ENCODE measurements at regions not wholly inside any gene's neighbourhood (a gene's known extent, or its start where the extent isn't known, plus 50 kb on each side); places are given as distances from the start of the nearest gene placed in this dataset.

DNA sequence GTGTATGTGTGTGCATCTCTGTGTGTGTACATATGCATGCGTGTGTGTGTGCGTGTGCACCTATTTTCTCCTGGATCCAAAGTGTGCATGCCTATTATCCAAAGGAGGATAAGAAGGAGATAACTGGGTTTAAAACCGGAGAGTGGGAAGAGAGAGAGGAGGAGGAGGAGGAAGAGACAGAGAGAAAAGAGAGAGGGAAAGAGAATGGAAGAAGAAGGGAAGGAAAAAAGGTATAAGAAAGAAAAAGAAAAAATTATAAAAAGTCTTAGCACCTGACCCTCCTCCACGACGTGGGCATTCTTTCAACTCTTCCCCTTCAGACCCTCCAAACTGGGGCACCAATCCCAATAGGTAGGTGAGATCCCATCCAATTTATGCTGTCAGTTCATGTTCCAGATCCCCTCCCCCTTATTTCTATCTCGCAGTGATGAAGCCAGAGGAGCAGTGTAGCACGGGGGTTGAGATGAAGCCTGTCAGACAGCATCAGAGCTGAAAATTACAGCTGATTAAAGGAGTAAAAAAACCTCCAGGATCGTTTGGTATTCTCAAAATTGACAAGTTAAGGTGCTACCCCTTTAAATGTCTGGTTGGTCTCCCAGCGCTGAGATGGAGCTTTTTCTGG lies 386.7 kb upstream of the ATP5MC3 start:
- no peak for DNase-seq (ENCODE audit: low read depth, low spot score)

- DNase-seq (ENCODE audit: low read depth, low spot score), result no peak
These were observed 386.0 kb upstream of the ATP5MC3 start for GRCh38 chr2:175567435-175568061.

DNA sequence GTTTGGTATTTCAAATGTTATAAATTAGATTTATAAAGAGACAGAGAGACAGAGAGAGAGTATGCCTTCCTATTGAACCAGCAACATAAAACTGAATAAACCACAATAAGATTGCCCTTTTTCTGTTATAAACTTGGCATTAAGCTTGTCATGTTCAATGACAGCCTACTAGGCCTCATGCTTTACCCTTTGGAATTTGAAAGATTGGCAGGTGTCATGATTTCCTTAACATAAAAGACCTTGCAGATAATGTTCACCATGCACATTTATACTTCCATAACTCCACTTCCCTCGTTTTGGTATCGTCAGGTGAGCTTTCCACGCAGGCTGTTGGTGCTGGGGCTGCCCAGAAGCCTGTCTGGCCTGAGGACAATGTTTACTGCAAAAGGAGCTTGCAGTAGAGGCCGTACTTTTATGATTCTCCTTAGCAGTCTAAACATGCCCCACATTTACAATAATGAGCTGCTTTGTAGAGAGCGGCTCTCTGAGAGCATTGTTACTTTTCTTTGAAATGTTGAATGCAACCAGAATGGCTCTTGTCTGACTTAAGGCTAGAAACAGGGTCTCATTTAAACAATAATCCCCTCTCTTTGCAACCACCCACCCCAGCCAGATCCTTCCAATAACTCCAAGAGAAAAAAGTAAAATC lies 379.1 kb upstream of the ATP5MC3 start:
- no peak for DNase-seq (ENCODE audit: low read depth, low spot score)

- no peak for DNase-seq (ENCODE audit: low read depth, low spot score)
These were observed 378.1 kb upstream of the ATP5MC3 start for GRCh38 chr2:175559613-175560012.

DNA sequence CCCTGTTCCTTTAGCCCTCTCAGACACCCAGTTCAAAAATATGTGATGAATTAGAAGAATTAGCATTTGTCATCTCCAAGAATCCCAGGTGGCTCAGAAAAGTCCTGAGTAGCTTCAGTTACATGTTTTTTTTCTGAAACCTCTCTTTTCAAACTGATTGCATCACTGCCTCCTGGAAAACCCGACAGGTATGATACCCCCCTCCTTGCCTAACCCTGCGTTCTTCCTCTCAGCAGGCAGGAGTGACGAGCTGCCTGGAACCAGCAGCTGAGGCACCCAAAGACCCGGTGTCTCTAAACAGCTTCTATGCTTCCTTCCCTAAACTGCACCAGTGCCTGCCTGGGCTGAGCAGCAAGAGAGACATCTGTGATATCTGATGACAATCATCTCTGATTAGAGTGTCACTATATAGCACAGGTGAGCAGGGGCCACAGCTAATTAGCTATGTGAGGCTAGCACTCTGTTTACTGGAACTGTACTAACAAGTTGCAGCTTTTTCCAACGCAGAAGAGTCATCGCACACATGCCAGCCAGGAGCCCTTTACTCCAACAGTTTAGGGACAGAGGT lies 376.4 kb upstream of the ATP5MC3 start:
- no peak for DNase-seq (ENCODE audit: low read depth, low spot score)

- DNase-seq (ENCODE audit: low read depth, low spot score), result no peak
These were observed 372.4 kb upstream of the ATP5MC3 start for GRCh38 chr2:175553910-175554309.

GRCh38 chr2:175552902-175553301 lies 371.4 kb upstream of the ATP5MC3 start:
- DNase-seq (ENCODE audit: low read depth, low spot score), result no peak

DNA sequence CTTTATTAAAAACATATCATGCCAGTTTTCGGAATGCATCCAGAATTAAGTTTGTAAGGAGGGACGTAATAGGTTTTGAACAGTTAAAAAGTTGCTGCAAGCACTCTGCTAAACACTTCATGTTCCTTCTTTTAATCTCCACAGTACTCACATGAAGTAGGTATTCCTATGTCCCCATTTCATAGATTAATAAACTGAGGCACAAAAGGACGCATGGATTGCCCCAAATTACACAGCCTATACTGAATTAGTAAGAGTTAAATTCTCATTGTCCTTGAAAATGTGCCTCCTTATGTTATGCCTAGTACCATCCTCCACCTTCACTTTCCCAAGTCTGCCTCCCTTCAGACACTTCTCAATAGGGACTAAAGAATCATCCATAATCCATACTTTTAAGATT lies 358.9 kb upstream of the ATP5MC3 start:
- DNase-seq (ENCODE audit: low read depth, low spot score), result no peak

GRCh38 chr2:175539122-175539521 lies 357.6 kb upstream of the ATP5MC3 start:
- no peak for DNase-seq (ENCODE audit: low read depth, low spot score)

GRCh38 chr2:175536059-175536458 lies 354.5 kb upstream of the ATP5MC3 start:
- DNase-seq (ENCODE audit: low read depth, low spot score), result no peak

GRCh38 chr2:175535631-175536030 lies 354.1 kb upstream of the ATP5MC3 start:
- no peak for DNase-seq (ENCODE audit: low read depth, low spot score)

- DNase-seq (ENCODE audit: low read depth, low spot score), result no peak
These were observed 344.5 kb upstream of the ATP5MC3 start for GRCh38 chr2:175525975-175526374.

DNA sequence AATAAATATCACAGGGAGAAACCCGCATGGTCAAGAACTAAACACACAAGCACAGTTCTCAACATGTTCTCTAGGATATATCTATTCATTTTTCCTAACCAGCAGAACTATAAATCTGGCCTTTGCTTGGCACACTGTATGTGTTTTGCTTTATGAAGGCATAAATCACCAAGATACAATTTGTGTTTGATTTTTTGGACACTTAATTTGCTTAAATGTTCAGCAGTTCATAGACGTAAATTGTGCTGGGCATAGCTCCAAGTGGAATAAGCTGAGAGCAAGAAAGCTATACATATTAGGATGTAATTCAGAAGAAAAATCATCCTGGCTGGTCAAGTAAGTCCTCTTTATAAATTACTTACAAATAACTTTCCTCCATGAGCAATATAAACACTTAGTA lies 341.5 kb upstream of the ATP5MC3 start:
- no peak for DNase-seq (ENCODE audit: low read depth, low spot score)

- no peak for DNase-seq (ENCODE audit: low read depth, low spot score)
These were observed 336.7 kb upstream of the ATP5MC3 start for GRCh38 chr2:175518206-175518605.

- DNase-seq (ENCODE audit: low read depth, low spot score), result no peak
These were observed 335.0 kb upstream of the ATP5MC3 start for GRCh38 chr2:175516555-175516954.

- no peak for DNase-seq (ENCODE audit: low read depth, low spot score)
These were observed 318.7 kb upstream of the ATP5MC3 start for GRCh38 chr2:175500255-175500654.

DNA sequence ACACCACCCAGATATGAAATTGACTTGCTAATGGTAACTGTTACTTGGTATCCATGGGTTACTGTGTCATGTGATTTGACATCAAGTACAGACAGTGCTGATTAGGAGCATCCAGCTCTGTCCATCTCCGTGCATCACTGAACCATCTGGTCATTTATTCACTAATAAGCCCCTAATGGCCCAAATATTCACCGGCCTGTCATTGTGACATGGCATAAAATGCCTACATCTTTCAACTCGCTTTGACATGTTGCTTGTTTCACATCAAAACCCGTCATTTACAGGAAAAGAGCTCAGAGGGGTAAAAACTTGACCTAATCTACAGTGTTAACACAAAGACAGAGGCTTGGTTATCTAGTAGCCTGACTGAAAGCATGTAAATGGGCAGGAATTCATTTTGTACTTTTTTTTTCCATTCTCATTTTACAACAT lies 308.9 kb upstream of the ATP5MC3 start:
- DNase-seq (ENCODE audit: low read depth, low spot score), result no peak

- peak; percentile 5 for DNase-seq (ENCODE audit: low read depth, low spot score)
These were observed 296.7 kb upstream of the ATP5MC3 start for GRCh38 chr2:175478096-175478768.

DNA sequence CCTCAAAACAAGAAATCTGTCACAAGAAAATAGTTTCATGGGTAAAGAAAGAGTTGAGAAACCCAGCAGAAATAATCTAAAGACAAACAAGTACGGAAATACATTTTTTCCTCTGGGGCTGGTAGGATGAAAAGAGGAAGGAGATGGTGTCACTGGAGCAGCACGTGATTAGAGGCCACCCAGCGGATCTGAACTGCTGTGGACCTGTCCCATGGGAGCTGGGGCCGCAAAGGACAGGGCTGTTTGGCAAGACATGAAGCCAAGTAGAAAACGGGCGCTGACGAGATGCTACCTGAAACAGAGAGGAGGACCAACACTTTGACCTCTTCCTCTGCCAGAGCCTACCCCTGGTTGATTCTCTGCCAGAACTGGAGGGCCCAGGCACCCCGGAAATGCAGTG lies 295.4 kb upstream of the ATP5MC3 start:
- DNase-seq (ENCODE audit: low read depth, low spot score), result no peak

GRCh38 chr2:175476374-175476773 lies 294.9 kb upstream of the ATP5MC3 start:
- DNase-seq (ENCODE audit: low read depth, low spot score), result no peak

- no peak for DNase-seq (ENCODE audit: low read depth, low spot score)
These were observed 293.6 kb upstream of the ATP5MC3 start for GRCh38 chr2:175475130-175475529.

GRCh38 chr2:175468431-175469098 lies 287.1 kb upstream of the ATP5MC3 start:
- DNase-seq (ENCODE audit: low read depth, low spot score), result no peak
